HG03025 (cell line): ENCODE measurements at regions not wholly inside any gene's neighbourhood (a gene's known extent, or its start where the extent isn't known, plus 50 kb on each side); places are given as distances from the start of the nearest gene placed in this dataset.
"Not testable (repeated sequence)": the region's sequence is repeated elsewhere in the genome, so short reads cannot be mapped to it uniquely, and the experiment has no call there.

ENCODE experiments used
- ATAC-seq: cut with Tn5 transposase; IDR thresholded peaks from one replicate; pipeline ENCODE4 v1.9.1; 2021; ENCODE audit warnings: mild to moderate bottlenecking, moderate library complexity; ENCODE audit not compliant: unreplicated experiment, low FRiP score

- no peak for ATAC-seq
These were observed 173.6 kb upstream of the CXCL12 start for GRCh38 chr10:44558521-44558920.

GRCh38 chr10:44564361-44564760, 179.5 kb upstream of the CXCL12 start:
- no peak for ATAC-seq

GRCh38 chr10:44564790-44565189, 179.9 kb upstream of the CXCL12 start:
- no peak for ATAC-seq

- ATAC-seq: no peak
These were observed 181.9 kb upstream of the CXCL12 start for GRCh38 chr10:44566786-44567185.

GRCh38 chr10:44567471-44567870, 182.6 kb upstream of the CXCL12 start:
- ATAC-seq: no peak

GRCh38 chr10:44569193-44570091, 184.5 kb upstream of the CXCL12 start:
- no peak for ATAC-seq

GRCh38 chr10:44571701-44572100, 186.8 kb upstream of the CXCL12 start:
- ATAC-seq: no peak

GRCh38 chr10:44572146-44572545, 187.2 kb upstream of the CXCL12 start:
- ATAC-seq: no peak

- no peak for ATAC-seq
These were observed 188.9 kb upstream of the CXCL12 start for GRCh38 chr10:44573821-44574220.

GRCh38 chr10:44574596-44575480, 189.9 kb upstream of the CXCL12 start:
- no peak for ATAC-seq

- ATAC-seq: no peak
These were observed 190.9 kb upstream of the CXCL12 start for GRCh38 chr10:44575601-44576380.

- no peak for ATAC-seq
These were observed 191.8 kb upstream of the CXCL12 start for GRCh38 chr10:44576702-44577191.

- ATAC-seq: no peak
These were observed 192.6 kb upstream of the CXCL12 start for GRCh38 chr10:44577533-44577932.

- no peak for ATAC-seq
These were observed 193.4 kb upstream of the CXCL12 start for GRCh38 chr10:44578271-44578670.

- ATAC-seq: not testable (repeated sequence)
These were observed 194.1 kb upstream of the CXCL12 start for GRCh38 chr10:44578963-44579362.

- no peak for ATAC-seq
These were observed 197.1 kb upstream of the CXCL12 start for GRCh38 chr10:44581996-44582395.

GRCh38 chr10:44587488-44588318, 202.8 kb upstream of the CXCL12 start:
- ATAC-seq: no peak

GRCh38 chr10:44589181-44589943, 204.5 kb upstream of the CXCL12 start:
- ATAC-seq: no peak

GRCh38 chr10:44589944-44590449, 205.1 kb upstream of the CXCL12 start:
- no peak for ATAC-seq
